SH-SY5Y (cell line): ENCODE measurements at regions not wholly inside any gene's neighbourhood (a gene's known extent, or its start where the extent isn't known, plus 50 kb on each side); places are given as distances from the start of the nearest gene placed in this dataset.

ENCODE experiments used
- GATA2 ChIP-seq: IDR thresholded peaks from 2 replicates; pipeline ENCODE4 v1.6.1; 2011; ENCODE audit warnings: mild to moderate bottlenecking, low read depth, low read length
- GATA3 ChIP-seq: IDR thresholded peaks from 2 replicates; pipeline ENCODE4 v1.6.1; 2011; ENCODE audit warnings: low read depth, mild to moderate bottlenecking, low read length, moderate library complexity

- TF ChIP-seq GATA2 (no peak), GATA3 (no peak)
Observed at GRCh38 chr6:98560418-98560817, 274.0 kb upstream of the POU3F2 start.
